Heart left ventricle (tissue), 16 donors: ENCODE measurements at regions not wholly inside any gene's neighbourhood (a gene's known extent, or its start where the extent isn't known, plus 50 kb on each side); places are given as distances from the start of the nearest gene placed in this dataset.
"Not testable (repeated sequence)": the region's sequence is repeated elsewhere in the genome, so short reads cannot be mapped to it uniquely, and the experiment has no call there.

Source experiments
- ATAC-seq, 4 donors: fragments of 200-7000 bp; cut with Tn5 transposase; one replicate each; pipeline ENCODE4 v1.9.1; 2020 to 2022; ENCODE audit warnings: moderate library complexity in 4 of 4, mild to moderate bottlenecking in 3 of 4, moderate number of reproducible peaks in 1 of 4
- DNase-seq, 5 donors: peaks; one replicate each; pipeline ENCODE4 v3.0.0-alpha.2; 2020
- H3K27ac ChIP-seq, 12 donors: fragments of 200-600 bp; sonication (generic) in 4 of 12; one replicate each; pipeline versions ENCODE4 v1.5.0 to v1.8.0; 2016 to 2022; ENCODE audit warnings: mild to moderate bottlenecking in 2 of 12
- H3K27me3 ChIP-seq, 9 donors: fragments of 200-600 bp; sonication (generic) in 2 of 9; one replicate each; pipeline versions ENCODE4 v1.5.1 to v1.8.0; 2016 to 2022; ENCODE audit warnings: mild to moderate bottlenecking in 3 of 9
- H3K36me3 ChIP-seq, 9 donors: fragments of 200-600 bp; sonication (generic) in 2 of 9; one replicate each; pipeline versions ENCODE4 v1.5.0 to v1.8.0; 2018 to 2022; ENCODE audit warnings: mild to moderate bottlenecking in 2 of 9
- H3K4me1 ChIP-seq, 12 donors: fragments of 200-600 bp; sonication (generic) in 4 of 12; one replicate each; pipeline versions ENCODE4 v1.5.0 to v1.8.0; 2016 to 2022; ENCODE audit warnings: mild to moderate bottlenecking in 3 of 12
- H3K4me3 ChIP-seq, 12 donors: fragments of 200-600 bp; sonication (generic) in 4 of 12; one replicate each; pipeline versions ENCODE4 v1.5.0 to v1.8.0; 2017 to 2022; ENCODE audit warnings: mild to moderate bottlenecking in 9 of 12, moderate library complexity in 4 of 12
- H3K9me3 ChIP-seq, 12 donors: fragments of 200-600 bp; sonication (generic) in 4 of 12; one replicate each; pipeline versions ENCODE4 v1.5.0 to v1.8.0; 2016 to 2022; ENCODE audit warnings: mild to moderate bottlenecking in 1 of 12
- CTCF ChIP-seq, 12 donors: fragments of 200-600 bp; sonication (generic) in 4 of 12; IDR thresholded peaks; one replicate each; pipeline versions ENCODE4 v1.5.0 to v1.8.0; 2018 to 2022; ENCODE audit warnings: antibody characterized with exemption in 12 of 12, mild to moderate bottlenecking in 5 of 12
- POLR2A ChIP-seq, 2 donors: fragments of 450-650 bp; IDR thresholded peaks; one replicate each; pipeline ENCODE4 v1.6.1; 2017; ENCODE audit warnings: antibody characterized with exemption in 2 of 2, mild to moderate bottlenecking in 2 of 2, moderate library complexity in 2 of 2
- WGBS, 4 donors: extraction: QIAGEN DNeasy Blood & Tissue Kit in 2 of 4; methylation state at CpG; one replicate each; pipeline versions ENCODE4 v1.1.5 to v1.1.7; 2013 to 2018; 5-methylcytosine and 5-hydroxymethylcytosine counted together
- intact Hi-C, 10 donors: fragments of 100-400 bp; cut with DNase I; formaldehyde crosslinking; loops; one replicate each; pipeline versions ENCODE4 v1.11.1 to v1.14.2; 2022
- donor health status: ischemic (EF 13 %, LVEDD 7.1; RV severe dilation, severe dysfunction).
- donor health status: healthy with polysubstance abuse.
- donor health status: DM: no; HTN: yes; CAD: no.
- donor health status: DM: no; HTN: no; CAD: no.
- donor health status: ischemic (EF 25% LVEDD 6.9; RV normal size, moderate dysfunction).
- donor health status: ischemic (EF 25% LVEDD 5.7; RV mildly dilated, moderate dysfunction).
- donor health status: healthy.
- donor health status: DM: yes; HTN: yes; CAD: no.
- donor health status: ischemic (EF 35%, LVEDD 5.7; RV mildly dilated, moderate dysfunction).
- donor health status: nonischemic (EF 11% LVEDD 7.7; RV severe dilation, severe dysfunction).
- donor health status: DM: yes; HTN: yes; CAD: no.
- donor health status: PGD.
- donor health status: ischemic (EF 29% LVEDD 5.4; RV normal size, mild dysfunction).
- donor health status: nonischemic (EF 23%, LVEDD 6.1; RV moderate dilation, normal function).

DNA sequence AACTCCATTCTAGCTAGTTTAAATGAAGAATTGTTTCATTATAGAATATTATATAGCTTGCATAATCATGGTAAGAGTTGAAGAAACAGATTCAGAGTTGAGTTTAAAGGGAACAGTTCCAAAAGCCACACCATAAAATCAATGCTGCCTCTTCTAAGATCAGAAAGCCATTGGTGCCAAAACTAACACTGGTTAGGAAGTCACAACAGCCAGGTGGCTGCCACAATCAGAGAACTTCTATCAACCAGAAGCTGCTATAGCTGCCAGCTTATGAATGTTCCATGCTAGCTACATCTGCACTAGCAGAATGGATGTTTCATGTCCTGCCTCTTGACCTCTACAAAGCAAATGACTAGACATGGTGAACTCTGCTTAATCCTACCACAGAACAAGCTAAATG lies 583.1 kb upstream of the LRRN3 start:
- Histone ChIP-seq H3K27me3 (no peaks in the 10 kb centered on the region), H3K4me1 (no peaks in the 10 kb centered on the region), H3K9me3 (no peaks in the 10 kb centered on the region), H3K36me3 (no peaks in the 10 kb centered on the region), H3K27ac (no peak overlapping the region), H3K4me3 (no peak overlapping the region)
- DNase-seq = no peak
- no peak for TF ChIP-seq POLR2A (IDR thresholded peaks at IDR 0.05)
- no peak for TF ChIP-seq CTCF (IDR thresholded peaks at IDR 0.05)
- intact Hi-C loops = no loop called here
- ATAC-seq = no peak

- DNase-seq, H3K9me3 ChIP-seq, H3K27ac ChIP-seq, H3K4me3 ChIP-seq, ATAC-seq, H3K36me3 ChIP-seq, H3K4me1 ChIP-seq, H3K27me3 ChIP-seq, intact Hi-C loops: not testable (repeated sequence)
- 39 to 45% (median 41%) methylated on average over 5 of the region's 5 CpGs for WGBS, 4 donors
These were observed 575.9 kb upstream of the LRRN3 start for GRCh38 chr7:110514975-110515551.

DNA sequence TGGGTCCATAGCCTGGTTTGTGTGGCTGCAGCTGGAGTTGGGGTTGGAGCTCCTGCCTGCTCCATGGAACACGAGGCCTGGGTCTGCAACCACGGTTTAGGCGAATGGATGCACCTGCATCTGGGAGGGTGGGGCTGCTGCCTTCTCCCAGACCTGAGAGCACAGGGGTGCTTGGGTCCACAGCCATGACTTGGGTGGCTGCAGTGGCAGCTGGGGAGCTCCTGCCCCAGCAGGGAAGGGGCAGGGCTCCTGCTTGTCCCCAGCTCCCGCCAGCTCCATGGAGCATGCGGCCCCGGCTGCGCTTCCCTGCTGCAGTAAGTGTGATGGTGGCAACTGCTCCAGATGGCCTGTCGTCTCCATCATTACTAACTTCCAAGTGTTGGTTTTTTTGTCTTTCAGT lies 571.1 kb upstream of the LRRN3 start:
- Histone ChIP-seq H3K9me3 (no peaks in the 10 kb centered on the region), H3K4me3 (no peak overlapping the region), H3K36me3 (no peaks in the 10 kb centered on the region), H3K27ac (no peak overlapping the region), H3K4me1 (peaks cover 0 to 5% (median 0%) of the 10 kb centered on the region in 12 donors), H3K27me3 (no peaks in the 10 kb centered on the region)
- TF ChIP-seq CTCF (IDR thresholded peaks at IDR 0.05) (no peak), POLR2A (IDR thresholded peaks at IDR 0.05) (no peak)
- ATAC-seq (no peak), DNase-seq (peak in 1 of 5 donors; percentile 42)
- intact Hi-C loops = no loop called here
- WGBS, 4 donors = 86 to 95% (median 91%) methylated on average over 6 to 8 of the region's 8 CpGs

DNA sequence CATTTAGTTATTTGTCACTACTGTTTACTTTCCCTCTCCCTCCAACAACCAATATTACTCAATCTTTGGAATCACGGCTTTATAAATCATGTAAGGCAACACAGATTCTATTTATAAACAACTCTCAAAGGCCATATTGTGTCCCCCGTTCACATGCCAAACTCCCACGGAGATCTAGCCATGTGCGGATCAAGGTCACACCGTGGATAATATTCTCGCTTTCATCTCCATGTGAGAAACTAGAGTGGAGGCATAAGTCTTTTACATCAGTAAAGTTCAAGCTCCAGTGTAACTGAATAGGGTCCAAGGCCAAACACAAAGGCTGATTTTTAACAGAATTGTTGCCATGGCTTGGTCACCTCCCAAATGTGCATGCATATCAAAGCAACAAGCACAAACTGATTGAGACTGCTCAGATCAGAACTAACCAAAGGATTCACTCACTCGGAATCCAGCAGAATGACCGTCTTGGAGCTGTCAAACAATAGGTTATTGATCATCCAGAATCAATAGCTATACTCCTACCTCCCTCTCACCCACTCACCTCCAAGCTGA lies 569.5 kb upstream of the LRRN3 start:
- no peak overlapping the region for H3K27ac ChIP-seq
- intact Hi-C loops = no loop called here
- 61 to 73% (median 67%) methylated on average over 8 of the region's 8 CpGs for WGBS, 4 donors

More for the DNA sequence above, 569.5 kb upstream of the LRRN3 start:
- H3K4me1 ChIP-seq = peaks cover 0 to 5% (median 0%) of the 10 kb centered on the region in 12 donors
- ATAC-seq = no peak
- H3K36me3 ChIP-seq = no peaks in the 10 kb centered on the region
- DNase-seq = no peak
- H3K4me3 ChIP-seq = no peak overlapping the region
- H3K27me3 ChIP-seq = no peaks in the 10 kb centered on the region
- no peaks in the 10 kb centered on the region for H3K9me3 ChIP-seq
- TF ChIP-seq CTCF (IDR thresholded peaks at IDR 0.05) = no peak
- TF ChIP-seq POLR2A (IDR thresholded peaks at IDR 0.05) = no peak
